GM13976 (cell line): ENCODE measurements at regions not wholly inside any gene's neighbourhood (a gene's known extent, or its start where the extent isn't known, plus 50 kb on each side); places are given as distances from the start of the nearest gene placed in this dataset.

Experiments
- DNase-seq: peaks from one replicate; pipeline ENCODE4 v3.0.0; 2012; ENCODE audit warnings: low spot score
- in situ Hi-C: fragments of 300-500 bp; cut with MboI; formaldehyde crosslinking; loops from one replicate; pipeline ENCODE4 v1.12.0; 2022; ENCODE audit warnings: low sequenced_read_pairs, mixed read lengths, inconsistent platforms; ENCODE audit not compliant: unreplicated experiment
- TF ChIP-seq, protein P1 (sequence below): IDR thresholded peaks from 2 replicates; pipeline ENCODE4 v1.5.1; 2012; ENCODE audit warnings: borderline replicate concordance, mild to moderate bottlenecking; ENCODE audit not compliant: insufficient read depth; ENCODE audit errors: extremely low read depth, missing control alignments, control extremely low read depth

DNA sequence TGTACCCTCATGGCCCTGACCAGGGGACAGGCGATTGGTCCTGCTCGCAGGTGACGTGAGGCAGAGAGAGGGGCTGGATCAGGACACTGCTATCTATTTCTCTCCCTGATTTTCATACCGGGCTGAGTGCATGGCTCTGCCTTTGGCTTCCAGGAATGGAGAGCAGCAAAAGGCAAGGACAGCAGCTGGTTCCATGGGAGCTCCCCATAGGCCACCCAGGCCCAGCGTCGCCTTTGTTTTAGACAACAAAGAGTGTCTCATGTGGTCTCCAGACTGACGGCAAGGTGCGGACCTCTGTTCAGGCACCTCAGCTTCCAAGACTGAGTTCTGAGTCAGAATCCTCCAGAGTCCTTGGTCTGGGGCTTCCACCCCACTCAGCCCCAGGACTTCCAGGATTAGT, 123.1 kb downstream of the VEGFA start:
- DNase-seq = no peak
- TF ChIP-seq, protein P1, sequence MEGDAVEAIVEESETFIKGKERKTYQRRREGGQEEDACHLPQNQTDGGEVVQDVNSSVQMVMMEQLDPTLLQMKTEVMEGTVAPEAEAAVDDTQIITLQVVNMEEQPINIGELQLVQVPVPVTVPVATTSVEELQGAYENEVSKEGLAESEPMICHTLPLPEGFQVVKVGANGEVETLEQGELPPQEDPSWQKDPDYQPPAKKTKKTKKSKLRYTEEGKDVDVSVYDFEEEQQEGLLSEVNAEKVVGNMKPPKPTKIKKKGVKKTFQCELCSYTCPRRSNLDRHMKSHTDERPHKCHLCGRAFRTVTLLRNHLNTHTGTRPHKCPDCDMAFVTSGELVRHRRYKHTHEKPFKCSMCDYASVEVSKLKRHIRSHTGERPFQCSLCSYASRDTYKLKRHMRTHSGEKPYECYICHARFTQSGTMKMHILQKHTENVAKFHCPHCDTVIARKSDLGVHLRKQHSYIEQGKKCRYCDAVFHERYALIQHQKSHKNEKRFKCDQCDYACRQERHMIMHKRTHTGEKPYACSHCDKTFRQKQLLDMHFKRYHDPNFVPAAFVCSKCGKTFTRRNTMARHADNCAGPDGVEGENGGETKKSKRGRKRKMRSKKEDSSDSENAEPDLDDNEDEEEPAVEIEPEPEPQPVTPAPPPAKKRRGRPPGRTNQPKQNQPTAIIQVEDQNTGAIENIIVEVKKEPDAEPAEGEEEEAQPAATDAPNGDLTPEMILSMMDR = no peak
- in situ Hi-C loops = no loop called here

DNA sequence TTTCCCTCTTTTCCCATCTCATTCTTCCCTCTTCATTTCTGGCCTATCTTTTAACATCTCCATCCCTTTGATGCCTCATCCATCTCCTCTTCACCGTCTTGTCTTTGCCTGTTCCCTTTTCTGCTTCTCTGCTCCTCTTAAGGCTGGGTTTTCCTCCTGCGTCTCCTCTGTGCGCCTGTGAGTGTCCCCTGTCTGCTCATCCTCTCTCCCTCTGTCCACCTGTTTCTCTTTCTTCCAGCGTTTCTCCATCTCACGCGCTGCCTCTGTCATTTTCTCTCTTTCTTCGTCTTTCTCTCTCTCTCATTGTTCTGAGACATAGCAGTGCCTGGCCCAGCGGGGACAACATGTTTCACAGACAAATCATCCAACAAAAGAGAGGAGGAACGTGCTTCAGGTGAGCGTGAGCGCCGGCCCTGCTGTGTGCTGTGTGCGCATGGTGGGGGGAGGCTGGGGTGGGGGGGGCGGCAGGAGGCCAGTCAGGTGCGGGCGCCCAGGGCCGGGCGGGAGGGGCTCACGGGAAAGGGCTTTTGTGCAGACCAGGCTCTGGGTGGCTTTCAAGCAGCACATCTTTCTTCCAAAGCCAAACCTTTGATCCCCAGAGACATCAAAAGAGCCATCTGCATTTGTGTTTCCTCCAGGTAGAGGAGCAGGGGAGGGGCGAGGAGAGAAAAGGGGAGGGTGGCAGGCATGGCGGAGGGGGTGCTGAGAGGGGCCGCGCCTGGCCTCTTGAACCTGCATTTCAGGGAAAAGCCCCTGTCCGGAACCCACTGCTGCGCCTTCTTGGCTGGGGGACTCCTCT, 121.3 kb downstream of the VEGFA start:
- DNase-seq = no peak
- TF ChIP-seq, protein P1 = no peak
- in situ Hi-C loops = no loop called here

DNA sequence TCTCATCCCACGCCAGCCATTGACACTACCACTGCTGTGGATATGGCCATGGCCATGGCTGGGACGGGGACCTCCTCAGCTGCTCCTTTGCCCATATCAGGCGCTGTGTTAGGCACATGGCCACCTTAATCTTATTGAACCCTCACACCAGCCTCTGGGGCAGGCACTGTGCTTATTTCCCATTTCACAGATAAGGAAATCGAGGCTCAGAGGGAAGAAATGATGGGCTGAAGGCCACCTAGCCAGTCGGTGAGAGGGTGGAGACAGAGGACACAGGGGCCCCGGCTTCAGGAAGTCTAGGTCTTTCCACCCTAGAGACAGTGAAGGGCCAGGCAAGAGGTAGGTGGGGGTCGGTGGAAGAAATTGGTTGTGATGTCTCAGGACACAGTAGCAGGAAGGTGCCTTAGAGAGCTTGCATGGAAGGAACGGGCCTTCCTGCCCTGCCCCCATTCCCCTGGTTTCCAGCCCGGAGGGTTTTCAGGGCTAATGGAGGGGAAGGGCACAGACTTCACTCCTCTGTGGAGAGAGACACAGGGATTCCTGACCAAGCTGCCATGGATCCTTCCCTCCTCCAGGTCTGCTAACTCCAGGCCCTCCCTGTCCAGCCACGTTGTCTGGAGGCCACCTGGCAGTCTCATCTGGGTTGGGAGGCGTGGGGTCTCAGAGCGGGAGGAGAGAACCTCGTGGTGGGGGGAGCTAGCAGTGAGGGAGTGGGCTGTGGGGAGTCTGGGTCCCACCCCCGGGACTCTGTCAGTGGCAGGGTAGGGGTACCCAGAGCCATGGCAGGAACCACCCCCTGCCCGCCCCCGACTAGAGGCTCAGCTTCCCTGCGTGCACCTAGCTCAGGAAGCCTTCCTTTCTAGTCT, 120.4 kb downstream of the VEGFA start:
- in situ Hi-C loops = no loop called here
- no peak for DNase-seq
- TF ChIP-seq, protein P1 = no peak

DNA sequence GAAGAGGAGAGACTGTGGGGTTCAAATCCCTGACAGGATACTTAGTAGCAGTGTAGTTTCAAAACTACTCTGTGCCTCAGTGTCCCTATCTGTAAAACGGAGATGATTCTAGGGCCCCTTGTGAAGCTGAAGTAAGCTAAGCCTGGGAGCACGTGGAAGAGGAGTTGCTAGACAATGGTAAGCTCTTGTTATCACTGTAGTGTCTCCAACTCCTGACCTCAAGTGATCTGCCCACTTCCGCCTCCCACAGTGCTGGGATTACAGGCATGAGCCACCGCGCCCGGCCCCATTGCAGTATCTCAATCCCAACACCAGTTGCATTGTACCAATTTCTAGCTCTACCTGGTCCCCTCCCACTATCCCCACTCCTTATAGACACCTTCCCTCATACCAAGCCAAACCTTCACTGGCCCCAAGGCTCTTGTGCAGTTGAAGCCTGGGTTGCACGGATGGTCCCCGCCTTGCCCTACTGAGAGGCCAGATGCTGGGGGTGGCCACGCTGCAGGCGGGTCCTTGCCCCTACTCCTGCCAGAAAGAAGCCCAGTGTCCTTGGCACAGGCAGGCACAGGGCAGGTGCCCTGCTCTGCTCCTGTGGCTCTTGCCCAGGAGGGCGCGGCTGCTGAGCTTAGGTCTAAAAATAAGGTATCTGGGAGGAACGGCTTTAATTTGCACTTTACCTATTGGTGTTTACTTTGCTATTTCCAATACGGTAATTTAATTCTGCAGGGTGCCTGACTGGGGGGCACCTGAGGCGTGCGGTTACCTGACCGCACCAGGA, 118.1 kb downstream of the VEGFA start:
- no peak for DNase-seq
- in situ Hi-C loops = no loop called here
- TF ChIP-seq, protein P1 = no peak

DNA sequence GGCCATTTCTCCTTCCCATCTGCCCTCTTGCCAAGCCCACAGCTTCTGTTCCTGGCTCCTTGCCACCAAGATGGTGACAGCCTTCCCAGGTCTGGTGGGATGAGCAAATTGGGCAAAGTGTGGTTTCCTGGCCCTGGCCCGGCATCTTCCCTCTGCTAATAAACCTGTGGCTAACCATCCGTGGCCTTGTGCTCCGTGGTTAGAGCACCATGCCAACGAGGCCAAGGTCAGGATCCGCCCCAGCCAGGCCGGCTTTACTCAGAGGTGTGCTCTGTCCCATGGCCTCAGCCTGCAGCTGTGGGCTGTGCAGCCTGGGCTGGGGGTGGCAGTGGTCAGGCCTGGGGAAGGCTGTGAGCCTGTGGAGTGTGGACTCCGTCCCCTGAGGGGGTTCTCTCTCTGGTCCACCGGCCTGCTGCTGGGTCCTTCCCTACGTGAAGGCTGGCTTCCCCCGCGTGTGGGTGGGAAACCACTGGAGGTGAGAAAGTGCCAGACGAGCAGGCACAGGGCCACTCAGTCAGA, 117.4 kb downstream of the VEGFA start:
- no peak for DNase-seq
- in situ Hi-C loops = no loop called here
- TF ChIP-seq, protein P1 = no peak

DNA sequence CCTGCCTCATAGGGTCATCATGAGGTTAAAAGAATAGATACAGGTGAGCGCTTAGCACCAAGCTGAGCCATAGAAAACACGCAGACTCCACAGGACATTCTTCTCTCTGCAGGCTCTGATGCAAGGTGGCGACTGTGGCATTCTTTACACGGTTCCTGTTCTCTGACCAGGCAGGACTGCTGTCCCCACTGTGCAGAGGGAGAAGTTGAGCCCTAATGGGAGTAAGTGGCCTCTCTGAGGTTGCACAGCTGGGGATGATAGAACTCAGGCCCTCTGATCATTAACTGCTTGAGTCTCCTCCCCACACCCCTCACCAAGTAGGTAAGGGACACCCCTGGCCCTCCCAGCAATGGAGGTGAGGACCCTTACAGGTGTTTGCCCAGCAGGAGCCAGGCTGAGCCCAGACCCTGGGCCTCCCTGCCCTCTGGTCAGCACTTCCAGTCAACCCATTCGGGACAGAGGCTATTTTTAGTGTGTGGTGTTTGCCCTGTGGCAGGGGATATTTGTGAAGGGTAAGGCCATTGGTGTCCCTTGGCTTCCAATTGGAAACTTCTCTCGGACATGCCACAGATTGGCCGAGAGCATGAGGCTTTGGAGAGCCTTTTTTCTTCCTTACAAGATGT, 116.8 kb downstream of the VEGFA start:
- in situ Hi-C loops = no loop called here
- TF ChIP-seq, protein P1 = no peak
- no peak for DNase-seq
